Endometrium (tissue), 2 donors: ENCODE measurements at regions not wholly inside any gene's neighbourhood (a gene's known extent, or its start where the extent isn't known, plus 50 kb on each side); places are given as distances from the start of the nearest gene placed in this dataset.
"Not testable (repeated sequence)": the region's sequence is repeated elsewhere in the genome, so short reads cannot be mapped to it uniquely, and the experiment has no call there.

ENCODE experiments used
- FAIRE-seq: peaks from 2 replicates; lab custom pipeline; 2012; peaks lifted over from hg19 to GRCh38; lab: Jason Lieb, UNC
- donor health status: control.
- donor health status: control.

GRCh38 chr11:134664447-134665187 is 252.6 kb upstream of the B3GAT1 start:
- no peak for FAIRE-seq

- no peak for FAIRE-seq
These were observed 251.7 kb upstream of the B3GAT1 start for GRCh38 chr11:134663506-134664313.

- FAIRE-seq = no peak
These were observed 250.8 kb upstream of the B3GAT1 start for GRCh38 chr11:134662629-134663360.

DNA sequence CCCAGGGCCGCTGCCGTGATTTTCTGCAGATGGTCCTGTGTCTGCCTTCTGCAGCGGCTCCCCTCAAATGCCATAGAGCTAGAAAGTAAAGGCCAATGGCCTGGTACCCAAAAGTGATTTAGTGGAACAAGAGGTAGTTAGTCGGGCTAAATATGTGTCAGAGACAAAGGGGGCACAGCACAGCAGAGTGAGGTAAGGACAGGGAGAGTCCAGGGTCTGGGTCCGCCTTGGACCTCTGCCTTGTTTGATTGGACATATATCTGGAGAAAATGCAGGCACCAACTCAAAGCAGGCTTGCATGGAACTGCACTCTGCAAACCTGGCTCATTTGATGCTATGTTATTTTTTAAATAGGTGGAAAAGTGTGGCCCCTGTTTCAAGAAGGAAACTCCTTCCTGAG is 249.6 kb upstream of the B3GAT1 start:
- no peak for FAIRE-seq

DNA sequence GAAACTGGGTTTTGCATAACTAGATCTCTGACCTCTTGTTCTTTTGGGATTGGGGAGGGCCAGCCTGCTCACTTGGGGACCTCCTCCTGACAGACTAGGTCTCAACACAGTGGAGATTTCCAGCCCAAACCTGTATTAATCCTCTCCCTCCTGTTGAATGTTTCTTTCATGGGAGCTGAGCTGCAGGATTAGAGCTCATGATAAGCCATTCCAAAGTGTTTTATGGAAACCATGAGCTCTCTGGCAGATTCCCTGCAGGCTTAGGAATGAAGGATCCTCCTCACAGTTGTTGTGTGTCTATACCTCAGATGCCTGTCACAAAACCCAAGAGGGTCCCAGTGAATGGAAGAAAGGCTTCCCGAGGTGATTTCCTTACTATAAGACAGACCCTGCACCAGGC is 248.4 kb upstream of the B3GAT1 start:
- no peak for FAIRE-seq

DNA sequence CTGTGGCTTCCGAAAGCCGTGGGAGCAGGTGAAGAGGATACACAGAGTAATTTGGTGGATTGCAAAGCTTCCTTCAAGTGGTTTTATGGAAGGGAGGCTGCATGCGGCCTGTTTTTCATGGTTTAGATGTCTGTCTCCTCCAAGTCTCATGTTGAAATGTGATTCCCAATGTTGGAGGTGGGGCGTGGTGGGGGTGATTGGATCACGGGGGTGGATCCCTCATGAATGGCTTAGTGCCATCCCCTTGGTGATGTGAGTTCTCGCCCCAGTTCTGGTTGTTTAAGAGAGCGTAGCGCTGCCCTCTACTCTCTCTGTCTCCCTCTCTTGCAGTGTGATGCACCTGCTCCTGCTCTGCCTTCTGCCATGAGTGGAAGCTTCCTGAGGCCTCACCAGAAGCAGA is 247.8 kb upstream of the B3GAT1 start:
- no peak for FAIRE-seq

GRCh38 chr11:134658481-134659225 is 246.6 kb upstream of the B3GAT1 start:
- FAIRE-seq = no peak

DNA sequence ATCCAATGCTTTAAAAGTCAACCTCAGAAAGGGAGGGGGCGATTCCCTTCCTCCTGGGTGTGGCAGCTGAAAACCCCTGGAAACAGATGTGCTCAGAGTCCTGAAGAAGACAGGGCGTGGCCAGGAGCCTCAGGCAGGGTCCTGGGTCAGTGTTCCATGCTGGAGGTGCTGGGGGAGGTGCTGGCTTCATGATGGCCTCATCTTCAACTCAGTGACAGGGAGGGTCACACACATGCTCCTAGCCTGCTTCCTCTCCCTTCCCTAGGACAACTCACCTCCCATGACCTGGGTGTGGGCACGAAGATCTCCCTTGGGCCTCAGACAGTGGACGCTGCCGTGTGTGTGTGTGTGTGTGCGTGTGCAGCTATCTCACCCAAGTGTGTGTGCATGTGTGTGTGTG is 245.6 kb upstream of the B3GAT1 start:
- no peak for FAIRE-seq

GRCh38 chr11:134656861-134657540 is 245.0 kb upstream of the B3GAT1 start:
- no peak for FAIRE-seq

- FAIRE-seq = not testable (repeated sequence)
These were observed 244.2 kb upstream of the B3GAT1 start for GRCh38 chr11:134656086-134656840.

GRCh38 chr11:134655189-134655989 is 243.3 kb upstream of the B3GAT1 start:
- no peak for FAIRE-seq

GRCh38 chr11:134654161-134654915 is 242.3 kb upstream of the B3GAT1 start:
- FAIRE-seq = no peak

DNA sequence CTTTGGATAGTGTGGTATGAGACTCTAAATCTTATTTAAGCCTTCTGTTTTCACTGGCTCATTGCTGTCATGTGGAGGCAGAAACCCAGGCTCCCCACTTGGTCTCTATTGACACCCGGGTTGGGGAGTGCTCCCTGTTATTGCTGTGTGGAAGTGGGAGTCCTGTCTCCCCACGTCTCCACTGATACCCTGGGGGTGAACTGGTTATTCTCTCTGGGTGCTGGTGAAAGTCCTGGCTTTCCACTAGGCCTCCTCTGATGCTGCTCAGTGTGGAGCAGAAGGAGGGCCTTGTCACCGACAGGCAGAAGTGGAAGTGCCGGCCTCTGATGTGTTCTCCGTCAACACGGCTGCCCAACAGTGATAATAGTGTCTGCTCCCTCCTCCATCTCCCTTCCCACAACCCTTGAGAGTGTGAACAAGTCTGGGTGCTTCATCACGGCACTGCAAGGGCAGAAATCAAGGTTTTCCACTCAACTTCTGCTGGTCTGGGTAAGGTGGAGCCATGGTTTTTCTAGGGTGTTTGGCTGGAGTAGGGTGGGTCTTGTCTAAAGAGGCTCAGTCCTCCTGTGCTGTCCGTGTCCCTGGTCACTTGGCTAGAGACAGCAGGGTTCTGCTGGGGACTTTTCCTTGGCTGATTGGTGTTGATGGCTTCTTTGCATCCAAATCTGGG is 240.7 kb upstream of the B3GAT1 start:
- FAIRE-seq = no peak

GRCh38 chr11:134647066-134647743 is 235.2 kb upstream of the B3GAT1 start:
- FAIRE-seq = no peak

DNA sequence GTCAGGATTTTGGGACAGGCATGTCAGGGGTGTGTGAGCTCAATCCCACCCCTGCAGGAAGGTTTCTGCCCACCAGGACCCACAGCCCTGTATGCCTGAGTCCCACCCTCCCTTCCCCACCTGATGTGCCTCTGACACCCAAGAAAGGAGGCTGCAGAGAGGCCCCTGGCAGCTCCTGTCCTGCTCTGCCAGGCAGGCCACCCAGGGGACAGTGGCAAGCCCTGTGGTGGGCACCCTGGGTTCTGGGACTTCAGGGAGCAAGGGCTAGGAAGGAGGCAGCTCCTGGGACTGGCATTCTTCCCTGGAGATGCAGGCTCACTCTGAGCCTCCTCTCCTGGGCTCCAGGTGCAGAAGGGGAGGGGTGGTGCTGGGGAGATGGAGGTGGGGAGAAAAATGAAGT is 234.5 kb upstream of the B3GAT1 start:
- FAIRE-seq = no peak

DNA sequence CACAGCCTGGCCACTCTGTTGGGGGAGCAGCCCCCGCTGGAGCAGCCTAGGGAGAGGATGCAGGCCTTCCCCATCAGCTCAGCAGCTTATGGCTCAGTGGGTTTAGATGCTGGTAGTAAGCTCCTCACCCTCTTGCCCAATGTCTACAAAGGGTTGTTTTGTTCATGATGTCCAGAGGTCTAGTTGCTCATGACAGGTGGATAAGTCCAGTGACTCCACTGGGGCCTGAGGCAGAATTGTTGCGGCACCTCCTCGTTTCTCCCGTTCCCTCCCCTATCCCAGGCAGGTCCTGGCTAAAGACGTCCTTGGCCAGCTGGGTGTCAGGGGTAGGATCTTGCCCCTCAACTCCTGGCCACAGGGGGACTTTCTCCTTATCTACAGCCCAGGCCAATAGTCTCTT is 233.5 kb upstream of the B3GAT1 start:
- FAIRE-seq = no peak

- no peak for FAIRE-seq
These were observed 232.7 kb upstream of the B3GAT1 start for GRCh38 chr11:134644476-134645456.
